Gastrocnemius medialis (tissue), 4 donors: ENCODE measurements at regions not wholly inside any gene's neighbourhood (a gene's known extent, or its start where the extent isn't known, plus 50 kb on each side); places are given as distances from the start of the nearest gene placed in this dataset.

ENCODE experiments used
- ATAC-seq, 2 donors: fragments of 150-250 bp; one replicate each; pipeline ENCODE4 v1.9.1; 2016
- DNase-seq, 2 donors: peaks; one replicate each; pipeline ENCODE4 v3.0.0-alpha.2; 2019
- H3K27ac ChIP-seq, 4 donors: fragments of 200-600 bp; sonication (generic); 1 replicate in 1 of 4; 2 replicates in 3 of 4; pipeline ENCODE4 v1.5.1; 2016 to 2018; ENCODE audit warnings: mild to moderate bottlenecking in 2 of 4, moderate library complexity in 1 of 4
- H3K27me3 ChIP-seq, 3 donors: fragments of 200-600 bp; sonication (generic) in 2 of 3; 1 replicate in 1 of 3; 2 replicates in 2 of 3; pipeline versions ENCODE4 v1.5.1 to v1.6.0; 2016 to 2019; ENCODE audit warnings: mild to moderate bottlenecking in 1 of 3, moderate library complexity in 1 of 3
- H3K36me3 ChIP-seq, 2 donors: fragments of 200-600 bp; sonication (generic) in 1 of 2; one replicate each; pipeline ENCODE4 v1.5.1; 2017 to 2018
- H3K4me1 ChIP-seq, 2 donors: fragments of 200-600 bp; sonication (generic) in 1 of 2; one replicate each; pipeline ENCODE4 v1.5.1; 2016 to 2017; ENCODE audit warnings: mild to moderate bottlenecking in 2 of 2
- H3K4me3 ChIP-seq, 4 donors: fragments of 200-600 bp; sonication (generic) in 3 of 4; 1 replicate in 1 of 4; 2 replicates in 3 of 4; pipeline ENCODE4 v1.5.1; 2016 to 2019; ENCODE audit warnings: mild to moderate bottlenecking in 2 of 4
- H3K9me3 ChIP-seq, 3 donors: fragments of 200-600 bp; sonication (generic) in 2 of 3; 1 replicate in 1 of 3; 2 replicates in 2 of 3; pipeline ENCODE4 v1.5.1; 2016 to 2019
- CTCF ChIP-seq, 5 experiments: fragments of 450-650 bp in 3 of 5; fragments of 200-600 bp in 2 of 5; sonication (generic) in 2 of 5; IDR thresholded peaks in 4 of 5; conservative IDR thresholded peaks in 1 of 5; 1 replicate in 4 of 5; 2 replicates in 1 of 5; pipeline ENCODE4 v1.5.1; 2016 to 2019; ENCODE audit warnings: antibody characterized with exemption in 5 of 5, mild to moderate bottlenecking in 3 of 5, moderate library complexity in 3 of 5
- POLR2A ChIP-seq, 2 donors: fragments of 450-650 bp; IDR thresholded peaks; one replicate each; pipeline ENCODE4 v1.6.1; 2017; ENCODE audit warnings: antibody characterized with exemption in 2 of 2, mild to moderate bottlenecking in 2 of 2, moderate library complexity in 2 of 2
- in situ Hi-C, 4 donors: fragments of 200-750 bp; cut with MboI; loops; one replicate each; pipeline versions ENCODE4 v1.15.0 to v1.8.0; 2017; ENCODE audit warnings: low sequenced_read_pairs in 4 of 4
- intact Hi-C: fragments of 100-400 bp; cut with DNase I; formaldehyde crosslinking; loops from one replicate; pipeline ENCODE4 v1.15.1; 2023; ENCODE audit warnings: low total_unique reads

DNA sequence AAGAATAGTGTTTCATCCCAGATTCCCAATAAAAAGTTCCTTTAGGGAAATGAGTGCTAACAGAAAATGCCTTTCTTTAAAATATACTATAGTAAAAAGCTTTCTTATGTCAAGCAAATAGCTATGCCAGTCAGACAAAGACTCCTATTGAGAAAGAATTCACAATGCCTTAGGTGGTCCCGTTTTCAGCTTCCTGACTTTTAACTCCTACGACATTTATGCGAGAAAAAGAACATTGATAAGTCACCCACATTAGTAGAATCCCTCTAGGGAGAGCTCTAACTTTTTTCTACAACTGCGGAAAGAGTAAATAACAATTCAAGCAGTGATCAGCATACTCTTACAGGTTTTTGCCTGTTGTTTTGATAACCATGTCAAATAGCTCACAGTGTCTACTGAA lies 750.8 kb upstream of the ACVR2A start:
- ATAC-seq (no peak), DNase-seq (no peak)
- no peaks in the 10 kb centered on the region for H3K36me3 ChIP-seq
- H3K27ac ChIP-seq, result no peak overlapping the region
- no peaks in the 10 kb centered on the region for H3K4me1 ChIP-seq
- intact Hi-C loops (no loop called here), in situ Hi-C loops (loop anchor here in 2 of 4 donors (25.0 kb wide), 2 partner anchors 243 to 818 kb away; no protein-coding TSS in a partner anchor)
- H3K9me3 ChIP-seq, result no peaks in the 10 kb centered on the region
- TF ChIP-seq CTCF (IDR thresholded peaks at IDR 0.05 in 4 of 5, conservative IDR thresholded peaks at IDR 0.05 in 1 of 5) (no peak), POLR2A (IDR thresholded peaks at IDR 0.05) (no peak)
- no peaks in the 10 kb centered on the region for H3K27me3 ChIP-seq
- no peak overlapping the region for H3K4me3 ChIP-seq

DNA sequence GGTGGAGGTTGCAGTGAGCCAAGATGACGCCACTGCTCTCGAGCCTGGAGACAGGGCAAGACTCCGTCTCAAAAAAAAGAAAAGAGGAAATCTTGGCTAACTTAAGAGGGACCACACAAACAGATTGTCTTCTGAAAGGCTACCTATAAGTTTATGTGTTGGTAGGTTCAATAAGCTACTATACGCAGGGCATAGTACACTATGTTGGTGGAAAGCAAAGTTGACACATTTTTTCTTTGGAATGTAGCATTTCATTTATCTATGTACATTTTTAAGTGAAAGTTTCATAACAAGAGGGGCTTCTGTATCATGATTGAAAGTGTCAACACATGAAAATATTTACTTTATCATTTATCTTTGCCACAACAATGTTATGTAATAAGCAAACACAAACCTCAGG lies 752.6 kb upstream of the ACVR2A start:
- Histone ChIP-seq H3K4me1 (no peaks in the 10 kb centered on the region), H3K4me3 (no peak overlapping the region), H3K27ac (no peak overlapping the region), H3K9me3 (no peaks in the 10 kb centered on the region), H3K27me3 (no peaks in the 10 kb centered on the region), H3K36me3 (no peaks in the 10 kb centered on the region)
- ATAC-seq (no peak), DNase-seq (no peak)
- in situ Hi-C loops (loop anchor here in 2 of 4 donors (25.0 kb wide), 2 partner anchors 245 to 820 kb away; no protein-coding TSS in a partner anchor), intact Hi-C loops (no loop called here)
- TF ChIP-seq POLR2A (IDR thresholded peaks at IDR 0.05) (no peak), CTCF (IDR thresholded peaks at IDR 0.05 in 4 of 5, conservative IDR thresholded peaks at IDR 0.05 in 1 of 5) (no peak)

DNA sequence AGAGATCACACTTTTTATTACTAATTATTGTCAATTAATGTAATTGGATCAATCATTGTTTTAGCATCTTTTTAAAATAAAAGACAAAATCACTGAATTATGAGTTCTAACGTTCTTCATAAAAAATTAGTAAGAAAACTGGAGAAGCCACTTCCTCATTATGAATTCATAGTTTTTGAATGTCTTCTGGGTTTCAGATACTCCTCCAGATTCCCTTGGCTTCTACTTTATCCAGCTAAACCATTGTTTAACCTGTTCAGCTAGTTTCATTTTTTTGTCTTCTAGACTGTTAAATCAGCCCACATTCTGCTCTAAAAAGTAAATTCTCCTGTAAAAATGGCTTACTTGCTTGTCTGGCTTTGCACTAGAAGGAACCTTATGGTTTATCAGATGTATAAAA lies 753.4 kb upstream of the ACVR2A start:
- DNase-seq, result no peak
- Histone ChIP-seq H3K9me3 (no peaks in the 10 kb centered on the region), H3K36me3 (no peaks in the 10 kb centered on the region), H3K4me3 (no peak overlapping the region), H3K4me1 (no peaks in the 10 kb centered on the region), H3K27me3 (no peaks in the 10 kb centered on the region), H3K27ac (no peak overlapping the region)
- TF ChIP-seq CTCF (IDR thresholded peaks at IDR 0.05 in 4 of 5, conservative IDR thresholded peaks at IDR 0.05 in 1 of 5) (no peak), POLR2A (IDR thresholded peaks at IDR 0.05) (no peak)
- in situ Hi-C loops, result loop anchor here in 2 of 4 donors (25.0 kb wide), 2 partner anchors 246 to 821 kb away; no protein-coding TSS in a partner anchor
- ATAC-seq, result no peak
- intact Hi-C loops, result no loop called here

DNA sequence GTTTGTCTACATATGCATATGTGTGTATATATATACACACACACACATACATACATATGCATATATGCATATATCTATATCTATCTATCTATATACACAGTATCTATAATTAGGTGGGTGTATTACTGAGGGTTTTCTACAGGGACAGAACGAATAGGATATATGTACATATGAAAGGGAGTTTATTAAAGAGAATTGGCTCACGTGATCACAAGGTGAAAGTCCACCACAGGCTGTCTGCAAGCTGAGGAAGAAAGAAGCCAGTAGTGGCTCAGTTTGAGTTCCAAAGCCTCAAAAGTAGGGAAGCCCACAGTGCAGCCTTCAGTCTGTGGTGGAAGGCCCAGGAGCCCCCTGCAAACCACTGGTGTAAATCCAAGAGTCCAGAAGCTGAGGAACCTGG lies 756.0 kb upstream of the ACVR2A start:
- in situ Hi-C loops, result loop anchor here (5.0 to 25.0 kb wide), 6 partner anchors 238 to 826 kb away; no protein-coding TSS in a partner anchor

DNA sequence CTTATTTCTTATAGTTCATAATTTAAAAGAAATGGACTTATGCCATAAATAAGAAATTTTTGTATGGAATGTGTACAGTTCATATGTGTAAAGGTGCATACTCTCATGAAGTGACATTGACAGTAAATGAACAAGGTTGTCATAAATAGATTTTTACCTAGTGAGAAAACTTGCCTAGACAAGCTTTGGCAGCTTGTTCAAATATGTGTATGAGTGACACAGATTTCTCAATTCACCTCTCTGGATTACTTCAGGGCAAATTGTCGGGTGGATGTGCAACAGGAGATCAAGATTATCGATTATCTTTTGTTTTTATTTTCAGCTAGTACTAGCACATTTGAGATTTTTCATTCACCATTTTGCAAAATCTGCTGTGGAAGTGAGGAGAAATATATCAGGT lies 758.1 kb upstream of the ACVR2A start:
- Histone ChIP-seq H3K9me3 (no peaks in the 10 kb centered on the region), H3K27ac (no peak overlapping the region), H3K4me1 (no peaks in the 10 kb centered on the region), H3K4me3 (no peak overlapping the region), H3K27me3 (no peaks in the 10 kb centered on the region), H3K36me3 (no peaks in the 10 kb centered on the region)
- ATAC-seq (no peak), DNase-seq (no peak)
- intact Hi-C loops (no loop called here), in situ Hi-C loops (loop anchor here (5.0 to 25.0 kb wide), 6 partner anchors 241 to 828 kb away; no protein-coding TSS in a partner anchor)
- no peak for TF ChIP-seq CTCF (IDR thresholded peaks at IDR 0.05 in 4 of 5, conservative IDR thresholded peaks at IDR 0.05 in 1 of 5)
- no peak for TF ChIP-seq POLR2A (IDR thresholded peaks at IDR 0.05)

More for the DNA sequence above, 756.0 kb upstream of the ACVR2A start:
- Histone ChIP-seq H3K36me3 (no peaks in the 10 kb centered on the region), H3K4me1 (no peaks in the 10 kb centered on the region), H3K4me3 (no peak overlapping the region), H3K27ac (no peak overlapping the region), H3K27me3 (no peaks in the 10 kb centered on the region), H3K9me3 (no peaks in the 10 kb centered on the region)
- intact Hi-C loops, result no loop called here
- DNase-seq (no peak), ATAC-seq (no peak)
- no peak for TF ChIP-seq POLR2A (IDR thresholded peaks at IDR 0.05)
